Stimulated activated CD4-positive, alpha-beta T cell treated with anti-CD3 and anti-CD28 coated beads, TNF-alpha, amount 100 ng/mL, for 1 hour (primary cell): ENCODE measurements at regions not wholly inside any gene's neighbourhood (a gene's known extent, or its start where the extent isn't known, plus 50 kb on each side); places are given as distances from the start of the nearest gene placed in this dataset.

Experiments
- DNase-seq, 3 donors: peaks; one replicate each; pipeline ENCODE4 v3.0.0-alpha.2; 2020; ENCODE audit warnings: low read depth in 3 of 3, low spot score in 1 of 3

DNA sequence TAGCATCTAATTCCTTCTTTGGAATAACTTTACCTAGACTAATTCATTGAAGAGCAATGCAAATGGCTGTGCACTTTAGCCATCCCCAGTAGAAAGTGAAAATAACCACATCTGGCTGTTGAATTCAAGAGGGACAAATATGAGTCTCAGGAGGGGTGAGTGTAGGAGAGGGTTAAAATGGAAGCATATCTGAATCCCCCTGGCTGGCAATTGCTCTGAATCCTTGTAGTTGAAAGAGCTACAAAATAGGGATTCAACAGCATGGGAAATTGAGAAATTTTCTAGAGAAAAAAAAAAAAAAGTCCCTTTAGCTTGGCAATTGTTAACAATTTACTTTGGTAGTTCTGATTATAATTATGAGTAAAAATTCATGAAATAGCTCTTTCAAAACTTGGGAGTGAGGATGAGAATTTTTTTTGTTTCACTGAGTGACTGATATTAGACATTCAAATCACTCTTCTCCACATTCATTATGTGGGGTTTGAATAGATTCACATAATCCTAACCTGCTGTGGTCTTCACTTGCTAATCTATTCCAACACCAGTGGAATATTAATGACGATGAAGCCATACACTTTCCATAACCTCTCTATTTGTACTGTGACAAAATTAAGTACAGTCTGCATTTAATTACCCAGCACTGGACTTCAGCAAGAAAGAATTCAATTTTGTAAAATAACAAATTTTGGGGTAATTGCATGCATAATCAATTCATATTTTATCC is 569.0 kb upstream of the MCTP2 start:
- no peak for DNase-seq

- no peak for DNase-seq
These were observed 569.2 kb upstream of the RGMA start for GRCh38 chr15:93658026-93658816.

DNA sequence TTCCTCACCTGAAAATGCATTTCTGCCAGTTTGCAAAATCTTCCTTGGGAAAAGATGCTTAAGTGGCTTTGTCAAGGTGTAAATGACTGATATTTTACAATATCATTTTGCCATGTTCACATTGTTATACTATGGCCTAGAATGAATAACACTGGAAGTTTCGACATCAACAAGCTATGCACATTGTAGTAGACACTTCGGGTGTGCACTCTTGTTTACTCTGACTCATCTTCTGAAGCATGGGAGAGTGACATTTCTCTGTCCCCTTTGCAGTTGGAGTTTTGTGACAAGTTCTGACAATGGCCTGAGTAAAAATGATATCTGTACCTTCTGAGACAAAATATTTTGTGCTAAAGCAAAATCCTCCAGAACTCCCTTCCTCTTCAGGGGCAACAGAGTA is 567.0 kb upstream of the RGMA start:
- no peak for DNase-seq

DNA sequence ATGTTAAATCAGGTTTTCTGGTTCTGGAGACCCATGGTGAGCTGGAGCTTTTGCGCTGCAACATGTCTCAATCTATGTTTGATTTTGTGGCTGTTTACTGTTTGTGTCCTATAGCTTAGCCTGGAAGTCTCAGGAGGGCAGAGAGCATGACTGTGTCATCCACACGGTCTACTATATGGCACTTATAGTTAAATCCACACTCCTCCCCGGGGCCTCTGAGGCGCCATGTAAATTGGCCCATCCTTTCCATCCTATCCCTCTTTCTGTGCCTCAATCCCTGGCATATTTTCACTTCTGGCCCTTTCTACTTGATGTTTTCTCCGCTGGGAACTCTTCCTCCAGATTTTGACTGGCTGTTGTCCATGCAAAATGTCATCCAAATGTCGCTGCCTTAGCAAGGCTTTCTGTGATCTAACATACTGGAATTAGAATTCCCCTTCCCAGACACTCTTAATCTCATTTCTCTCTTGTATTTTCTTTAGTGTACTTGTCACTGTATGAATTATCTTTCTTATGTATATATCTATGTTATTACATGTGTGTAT is 560.8 kb upstream of the RGMA start:
- DNase-seq: no peak

DNA sequence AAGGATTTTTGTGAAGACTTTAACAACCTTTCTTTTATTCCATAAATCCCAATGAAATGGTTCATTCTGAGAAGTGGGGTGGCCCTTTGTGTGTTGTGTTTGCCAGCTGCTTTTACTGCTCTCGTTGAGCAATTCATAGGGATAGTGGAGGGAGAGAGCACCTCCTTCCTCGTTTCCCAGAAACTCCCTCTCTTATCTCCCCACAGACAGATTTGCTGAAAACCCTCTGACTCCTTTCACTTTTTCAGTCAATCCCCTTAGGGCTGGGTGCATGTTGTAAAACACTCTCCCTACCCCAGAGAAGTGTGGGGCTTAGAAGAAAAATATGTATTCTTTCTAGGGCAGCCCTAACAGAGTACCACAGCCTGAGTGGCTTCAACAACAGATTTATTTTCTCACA is 557.2 kb upstream of the RGMA start:
- no peak for DNase-seq

DNA sequence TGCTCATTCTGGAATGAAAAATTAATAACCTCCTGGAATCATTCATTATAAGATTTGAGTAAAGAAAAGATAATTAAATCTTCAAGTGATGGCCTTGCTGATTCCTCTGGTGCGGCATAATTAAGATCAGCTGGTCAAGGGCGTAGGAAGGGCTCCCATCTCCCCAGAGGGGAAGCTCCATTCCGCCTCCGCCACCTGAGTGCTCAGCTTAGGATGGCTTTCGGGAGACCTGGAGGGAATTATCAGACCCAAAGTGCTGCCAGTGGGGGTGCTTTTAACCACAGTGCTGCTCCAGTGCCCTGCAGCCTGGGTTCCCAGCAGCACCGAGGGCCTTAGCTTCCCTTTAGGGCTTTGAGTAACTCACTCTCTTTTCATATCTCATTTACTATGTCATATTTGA is 556.6 kb upstream of the RGMA start:
- no peak for DNase-seq

GRCh38 chr15:93644595-93644994 is 555.6 kb upstream of the RGMA start:
- no peak for DNase-seq

GRCh38 chr15:93640411-93640962 is 551.5 kb upstream of the RGMA start:
- DNase-seq: no peak

DNA sequence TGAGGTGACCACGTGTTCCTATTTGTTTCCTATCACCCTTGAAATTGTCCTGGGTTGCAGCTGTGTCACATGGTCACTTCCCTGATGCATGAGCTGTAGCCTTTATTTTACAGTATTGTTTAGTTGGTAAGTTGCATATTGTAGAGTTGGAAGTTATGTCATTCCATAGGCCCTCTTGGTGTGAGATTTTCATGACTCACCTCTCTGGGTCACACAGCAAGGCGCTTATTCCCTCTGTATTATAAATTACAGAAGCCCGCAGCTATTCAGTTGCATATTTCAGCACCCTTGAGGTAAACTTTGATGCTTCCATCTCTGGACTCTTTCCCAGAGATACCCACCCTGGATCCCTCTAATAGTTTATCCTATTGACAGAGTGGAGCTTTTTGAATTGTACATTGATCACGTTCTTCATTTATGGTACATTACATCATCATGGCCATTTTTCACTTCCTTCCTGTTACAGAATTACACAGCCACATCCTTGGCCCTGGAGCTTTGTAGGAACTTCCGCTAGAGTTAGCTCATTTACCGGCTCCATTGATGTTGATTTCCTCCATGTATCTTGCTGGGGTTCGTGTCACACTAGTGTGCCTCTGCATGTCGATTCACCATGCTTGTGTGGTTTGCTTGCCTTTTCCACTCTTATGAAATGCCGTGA is 543.1 kb upstream of the RGMA start:
- no peak for DNase-seq

- DNase-seq: no peak
These were observed 530.6 kb upstream of the RGMA start for GRCh38 chr15:93619597-93619996.

GRCh38 chr15:93617443-93617842 is 528.4 kb upstream of the RGMA start:
- no peak for DNase-seq

DNA sequence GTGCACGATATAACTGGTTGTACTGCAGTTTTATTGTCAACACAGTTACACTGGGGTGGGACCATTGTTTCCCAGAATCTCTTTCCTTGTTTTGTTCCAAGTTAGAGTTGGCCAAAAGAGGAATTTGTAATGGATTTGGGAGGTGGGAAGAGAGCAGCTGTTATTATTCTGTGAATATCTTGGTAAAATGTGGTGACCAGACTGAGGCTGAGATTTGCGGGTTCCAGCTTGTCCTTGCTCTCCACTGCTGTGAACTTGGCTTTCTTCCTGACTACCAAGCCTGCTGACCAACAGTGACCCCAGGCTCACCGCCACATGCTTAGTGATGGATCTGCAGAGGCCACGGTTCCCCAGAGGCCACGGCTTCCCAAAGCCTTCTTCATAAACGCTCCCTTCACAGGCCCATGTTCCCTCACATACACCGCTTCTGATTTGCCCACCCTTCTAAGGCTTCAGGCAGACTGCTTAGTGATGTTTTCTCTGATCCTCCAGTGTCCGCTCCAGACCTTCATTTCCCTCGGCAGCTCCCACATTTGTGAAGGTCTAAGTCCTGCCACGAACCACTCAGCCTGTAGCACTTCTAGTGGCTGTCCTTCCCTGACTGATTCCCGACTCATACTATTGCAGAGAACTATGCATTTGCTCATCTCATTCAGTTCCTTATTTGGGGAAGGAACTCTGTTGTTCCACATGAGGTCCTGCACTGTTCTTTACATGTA is 525.5 kb upstream of the RGMA start:
- no peak for DNase-seq

DNA sequence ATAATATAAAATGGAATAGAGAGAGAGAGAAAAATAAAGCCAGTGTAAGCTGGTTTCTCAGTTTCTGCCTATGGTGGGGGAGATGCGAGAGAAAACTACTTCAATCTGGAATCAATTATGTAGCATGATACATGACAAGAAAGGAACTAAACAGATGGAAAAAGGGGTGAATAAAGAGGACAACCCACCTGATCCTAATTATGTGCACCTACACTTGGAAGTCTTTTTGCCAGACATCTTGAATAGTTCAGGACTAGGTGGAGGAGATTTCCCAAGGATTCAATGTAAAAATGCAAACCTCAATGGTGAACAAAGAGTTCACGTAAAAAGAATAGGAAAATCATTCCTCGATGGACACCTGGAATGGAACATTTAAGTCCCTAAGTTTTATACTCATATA is 524.4 kb upstream of the RGMA start:
- no peak for DNase-seq

GRCh38 chr15:93612953-93613352 is 523.9 kb upstream of the RGMA start:
- no peak for DNase-seq

DNA sequence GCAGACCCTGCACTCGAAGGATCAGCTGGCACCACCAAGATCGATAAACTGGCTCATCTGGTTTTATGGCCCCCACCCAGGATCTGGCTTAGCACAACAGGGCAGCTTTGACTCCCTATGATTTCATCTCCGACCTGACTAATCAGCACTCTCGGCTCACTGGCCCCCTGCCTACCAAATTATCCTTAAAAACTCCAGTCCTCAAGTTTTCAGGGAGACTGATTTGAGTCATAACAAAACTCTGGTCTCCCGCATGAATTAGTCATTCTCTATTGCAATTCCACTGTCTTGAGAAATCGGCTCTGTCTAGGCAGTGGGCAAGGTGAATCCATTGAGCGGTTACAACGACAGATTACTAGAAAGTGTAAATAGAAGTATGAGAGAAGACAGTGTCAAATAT is 521.9 kb upstream of the RGMA start:
- DNase-seq: no peak

DNA sequence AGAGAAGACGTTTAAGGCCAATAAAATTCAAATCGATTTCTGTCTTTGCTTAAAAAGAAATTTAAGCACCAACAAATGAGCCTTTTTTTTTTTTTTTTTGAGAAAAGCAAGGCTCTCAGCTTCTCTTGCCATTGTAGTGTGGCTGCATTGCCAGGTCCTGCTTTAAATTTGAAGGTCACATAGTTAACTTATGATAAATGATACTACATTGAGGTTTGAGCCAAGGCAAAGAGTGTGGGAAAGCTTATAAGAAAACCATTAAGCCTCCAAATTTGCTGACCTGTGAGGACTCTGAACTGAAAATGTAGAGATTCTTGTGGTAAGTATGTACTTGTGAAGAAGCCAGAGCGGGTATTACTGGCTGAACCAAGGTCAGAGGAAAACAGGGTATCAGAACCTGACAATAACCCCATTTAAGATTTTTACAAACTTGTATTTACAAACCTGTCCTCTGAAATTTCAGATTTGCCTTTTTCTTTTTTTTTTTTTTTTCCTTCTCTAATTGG is 519.7 kb upstream of the RGMA start:
- no peak for DNase-seq

DNA sequence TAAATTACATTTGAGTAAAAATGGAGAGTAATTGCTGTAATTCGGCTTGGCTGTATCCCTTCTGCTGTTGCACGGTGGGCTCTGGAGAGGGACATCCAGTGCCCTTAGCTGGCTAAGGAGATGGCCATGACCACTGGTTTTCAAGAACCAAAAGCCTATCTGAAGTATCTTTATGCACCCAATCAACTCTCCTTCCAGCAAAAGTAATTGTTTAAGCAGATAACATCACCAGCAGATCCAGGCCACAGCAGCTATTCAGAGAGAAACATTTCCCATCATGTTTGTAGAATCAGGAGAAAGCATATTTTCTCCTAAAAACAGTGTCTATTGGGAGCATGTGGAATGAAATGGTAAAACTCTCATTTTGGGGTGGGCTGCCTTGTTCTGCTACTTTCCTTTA is 514.5 kb upstream of the RGMA start:
- no peak for DNase-seq

DNA sequence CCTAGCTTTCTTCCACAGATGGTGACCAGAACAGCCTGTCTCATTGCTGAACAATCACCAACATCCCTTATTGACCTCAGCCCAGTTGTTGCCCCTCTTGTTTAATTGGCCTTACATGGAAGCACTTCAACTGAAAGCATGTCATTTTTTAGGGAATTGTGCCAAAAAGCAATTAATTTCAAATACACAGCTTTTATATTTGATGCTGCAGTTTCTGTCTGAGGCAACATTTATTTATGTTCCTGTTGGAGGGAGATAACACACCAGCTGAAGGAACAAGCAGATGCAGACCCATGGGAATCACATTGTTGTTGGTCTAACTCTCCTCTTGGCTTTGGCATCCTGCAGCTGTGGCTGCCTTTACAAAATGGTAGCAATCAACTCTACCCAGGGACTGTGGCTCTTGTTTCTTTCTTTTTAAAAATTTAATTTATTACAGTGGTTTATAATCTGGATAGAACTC is 498.1 kb upstream of the RGMA start:
- DNase-seq: no peak

DNA sequence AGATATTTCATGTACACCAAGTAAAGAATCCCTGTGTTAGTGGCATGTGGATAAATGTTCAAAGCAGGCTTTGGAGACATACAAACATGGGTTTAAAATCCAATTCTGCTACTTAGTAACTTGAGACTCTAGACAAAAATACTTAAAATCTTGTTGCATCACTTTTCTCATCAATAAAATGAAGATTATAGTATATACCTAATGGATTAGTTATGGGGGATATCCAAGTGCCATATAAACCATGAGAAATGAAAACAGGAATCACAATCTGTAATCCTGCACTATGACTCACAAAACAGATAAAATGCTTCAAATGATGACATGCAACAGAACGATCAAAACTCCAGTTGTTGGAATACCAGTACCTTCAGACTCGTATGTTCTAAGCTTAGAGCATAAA is 496.0 kb upstream of the RGMA start:
- DNase-seq: no peak

DNA sequence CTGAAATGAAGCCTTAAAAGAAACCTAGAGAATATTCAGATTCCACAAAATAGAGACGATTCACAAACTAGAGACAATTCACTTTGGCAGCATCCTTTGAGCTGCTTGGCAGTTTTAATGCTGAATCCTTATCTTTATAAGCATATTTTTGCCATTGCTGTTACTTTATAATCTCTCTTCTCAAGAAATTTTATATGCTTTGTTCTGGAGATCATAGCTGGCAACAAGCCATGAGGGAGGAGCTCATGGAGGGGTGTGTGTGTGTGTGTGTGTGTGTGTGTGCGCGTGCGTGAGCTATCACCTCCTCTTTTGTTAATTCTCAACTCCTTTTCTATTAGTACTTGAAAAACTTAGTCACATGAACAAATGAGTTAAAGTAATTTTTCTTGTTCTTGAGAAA is 495.0 kb upstream of the RGMA start:
- DNase-seq: no peak

- DNase-seq: no peak
These were observed 494.5 kb upstream of the RGMA start for GRCh38 chr15:93583552-93583951.
